HUES48 (cell line): ENCODE measurements at regions not wholly inside any gene's neighbourhood (a gene's known extent, or its start where the extent isn't known, plus 50 kb on each side); places are given as distances from the start of the nearest gene placed in this dataset.
"Not testable (repeated sequence)": the region's sequence is repeated elsewhere in the genome, so short reads cannot be mapped to it uniquely, and the experiment has no call there.

Source experiments
- H3K27ac ChIP-seq: one replicate; pipeline ENCODE4 v1.7.0; 2013; ENCODE audit warnings: low read depth, low read length, inconsistent platforms
- H3K27me3 ChIP-seq: 2 replicates; pipeline ENCODE4 v1.6.1; 2013; ENCODE audit warnings: mild to moderate bottlenecking, low read length; ENCODE audit not compliant: control insufficient read depth, insufficient read depth
- H3K36me3 ChIP-seq: 2 replicates; pipeline ENCODE4 v1.6.1; 2013; ENCODE audit warnings: low read length; ENCODE audit not compliant: control insufficient read depth, insufficient read depth
- H3K4me1 ChIP-seq: 2 replicates; pipeline ENCODE4 v1.6.1; 2013; ENCODE audit warnings: mild to moderate bottlenecking, low read length; ENCODE audit not compliant: control insufficient read depth, insufficient read depth
- H3K4me3 ChIP-seq: 2 replicates; pipeline ENCODE4 v1.5.1; 2013; ENCODE audit warnings: mild to moderate bottlenecking, low read depth, low read length
- H3K9ac ChIP-seq: 2 replicates; pipeline ENCODE4 v1.6.1; 2013; ENCODE audit warnings: mild to moderate bottlenecking, low read depth, low read length, moderate library complexity
- H3K9me3 ChIP-seq: 2 replicates; pipeline ENCODE4 v1.6.1; 2013; ENCODE audit warnings: low read length; ENCODE audit not compliant: control insufficient read depth, insufficient read depth

GRCh38 chr5:124819201-124819600, 72.8 kb upstream of the ZNF608 start:
- H3K9ac ChIP-seq, result no peak overlapping the region
- no peaks in the 10 kb centered on the region for H3K9me3 ChIP-seq
- H3K27ac ChIP-seq, result no peak overlapping the region
- no peak overlapping the region for H3K4me3 ChIP-seq
- H3K4me1 ChIP-seq, result no peaks in the 10 kb centered on the region
- H3K36me3 ChIP-seq, result no peaks in the 10 kb centered on the region
- H3K27me3 ChIP-seq, result no peaks in the 10 kb centered on the region

- H3K4me1 ChIP-seq, result no peaks in the 10 kb centered on the region
- no peaks in the 10 kb centered on the region for H3K9me3 ChIP-seq
- no peak overlapping the region for H3K4me3 ChIP-seq
- no peaks in the 10 kb centered on the region for H3K36me3 ChIP-seq
- no peaks in the 10 kb centered on the region for H3K27me3 ChIP-seq
- no peak overlapping the region for H3K27ac ChIP-seq
- no peak overlapping the region for H3K9ac ChIP-seq
These were observed 76.2 kb upstream of the ZNF608 start for GRCh38 chr5:124822647-124823046.

- H3K9ac ChIP-seq, result no peak overlapping the region
- no peak overlapping the region for H3K27ac ChIP-seq
- H3K4me3 ChIP-seq, result no peak overlapping the region
- H3K36me3 ChIP-seq, result no peaks in the 10 kb centered on the region
- peaks cover under 1% of the 10 kb centered on the region; the same call in 1 of the 2 replicates for H3K4me1 ChIP-seq
- H3K9me3 ChIP-seq, result no peaks in the 10 kb centered on the region
- no peaks in the 10 kb centered on the region for H3K27me3 ChIP-seq
These were observed 76.9 kb upstream of the ZNF608 start for GRCh38 chr5:124823380-124823779.

GRCh38 chr5:124824637-124825158, 78.3 kb upstream of the ZNF608 start:
- no peaks in the 10 kb centered on the region for H3K36me3 ChIP-seq
- H3K27ac ChIP-seq, result no peak overlapping the region
- no peaks in the 10 kb centered on the region for H3K9me3 ChIP-seq
- H3K9ac ChIP-seq, result no peak overlapping the region
- no peak overlapping the region for H3K4me3 ChIP-seq
- no peaks in the 10 kb centered on the region for H3K27me3 ChIP-seq
- H3K4me1 ChIP-seq, result peaks cover 9% of the 10 kb centered on the region

- Histone ChIP-seq H3K9me3 (no peaks in the 10 kb centered on the region), H3K4me3 (no peak overlapping the region), H3K27ac (no peak overlapping the region), H3K9ac (no peak overlapping the region), H3K27me3 (no peaks in the 10 kb centered on the region), H3K4me1 (peaks cover 9% of the 10 kb centered on the region), H3K36me3 (no peaks in the 10 kb centered on the region)
These were observed 79.0 kb upstream of the ZNF608 start for GRCh38 chr5:124825250-124825982.

- Histone ChIP-seq H3K9me3 (no peaks in the 10 kb centered on the region), H3K36me3 (no peaks in the 10 kb centered on the region), H3K4me3 (no peak overlapping the region), H3K9ac (no peak overlapping the region), H3K27ac (no peak overlapping the region), H3K4me1 (peaks cover 9% of the 10 kb centered on the region), H3K27me3 (no peaks in the 10 kb centered on the region)
These were observed 79.5 kb upstream of the ZNF608 start for GRCh38 chr5:124825983-124826337.

GRCh38 chr5:124828731-124829234, 82.3 kb upstream of the ZNF608 start:
- Histone ChIP-seq H3K4me3 (no peak overlapping the region), H3K36me3 (no peaks in the 10 kb centered on the region), H3K4me1 (peaks cover 9% of the 10 kb centered on the region), H3K27me3 (no peaks in the 10 kb centered on the region), H3K9me3 (no peaks in the 10 kb centered on the region), H3K9ac (no peak overlapping the region), H3K27ac (no peak overlapping the region)

GRCh38 chr5:124831687-124832240, 85.3 kb upstream of the ZNF608 start:
- H3K9me3 ChIP-seq, result peaks cover 9% of the 10 kb centered on the region; the same call in 1 of the 2 replicates
- H3K36me3 ChIP-seq, result no peaks in the 10 kb centered on the region
- no peak overlapping the region for H3K27ac ChIP-seq
- no peak overlapping the region for H3K9ac ChIP-seq
- H3K4me1 ChIP-seq, result peaks cover 9% of the 10 kb centered on the region
- H3K27me3 ChIP-seq, result no peaks in the 10 kb centered on the region
- no peak overlapping the region for H3K4me3 ChIP-seq

- Histone ChIP-seq H3K27ac (no peak overlapping the region), H3K27me3 (no peaks in the 10 kb centered on the region)
These were observed 86.1 kb upstream of the ZNF608 start for GRCh38 chr5:124832510-124832909.

GRCh38 chr5:124836314-124836713, 89.9 kb upstream of the ZNF608 start:
- peaks cover 11% of the 10 kb centered on the region; the same call in 1 of the 2 replicates for H3K9me3 ChIP-seq
- not testable (repeated sequence) for H3K4me3 ChIP-seq, H3K4me1 ChIP-seq, H3K27ac ChIP-seq, H3K36me3 ChIP-seq, H3K9ac ChIP-seq, H3K27me3 ChIP-seq

More at GRCh38 chr5:124832510-124832909, 86.1 kb upstream of the ZNF608 start:
- peaks cover 11% of the 10 kb centered on the region; the same call in 1 of the 2 replicates for H3K9me3 ChIP-seq
- peaks cover 9% of the 10 kb centered on the region for H3K4me1 ChIP-seq
- no peak overlapping the region for H3K4me3 ChIP-seq
- no peaks in the 10 kb centered on the region for H3K36me3 ChIP-seq
- H3K9ac ChIP-seq, result no peak overlapping the region

GRCh38 chr5:124839371-124839998, 93.0 kb upstream of the ZNF608 start:
- no peaks in the 10 kb centered on the region for H3K36me3 ChIP-seq
- H3K9me3 ChIP-seq, result peaks cover 11% of the 10 kb centered on the region; the same call in 1 of the 2 replicates

More at GRCh38 chr5:124839371-124839998, 93.0 kb upstream of the ZNF608 start:
- no peaks in the 10 kb centered on the region for H3K4me1 ChIP-seq
- H3K4me3 ChIP-seq, result no peak overlapping the region
- no peak overlapping the region for H3K27ac ChIP-seq
- no peak overlapping the region for H3K9ac ChIP-seq
- H3K27me3 ChIP-seq, result no peaks in the 10 kb centered on the region
